Panc1 (cell line): ENCODE measurements at regions not wholly inside any gene's neighbourhood (a gene's known extent, or its start where the extent isn't known, plus 50 kb on each side); places are given as distances from the start of the nearest gene placed in this dataset.

Experiments
- ATAC-seq: fragments of 200-7000 bp; cut with Tn5 transposase; 2 replicates; pipeline ENCODE4 v1.9.1; 2020; ENCODE audit warnings: mild to moderate bottlenecking, moderate library complexity
- BruUV-seq: library from RNA; stranded (reverse); fragments of 400-500 nt; replicated peaks from 2 replicates; lab custom pipeline; 2021; lab: Mats Ljungman, UMichigan
- CTCF ChIA-PET: fragments of 300-600 bp; sonication (Branson Sonifier 250); formaldehyde crosslinking; loops from one replicate; lab custom pipeline; 2022; ENCODE audit warnings: antibody characterized with exemption; lab: Charles Lee
- POLR2A ChIA-PET: fragments of 300-600 bp; sonication (Branson Sonifier 250); formaldehyde crosslinking; loops from one replicate; lab custom pipeline; 2022; ENCODE audit warnings: antibody characterized with exemption; lab: Charles Lee
- DNase-seq: peaks from one replicate; pipeline ENCODE4 v3.0.0-alpha.2; 2010; ENCODE audit warnings: low read depth, low spot score
- H3K27ac ChIP-seq: 2 replicates; pipeline ENCODE4 v1.5.1; 2011; ENCODE audit warnings: mild to moderate bottlenecking, low read length, inconsistent platforms
- H3K27me3 ChIP-seq: fragments of 200-500 bp; sonication (Bioruptor generic); 2 replicates; pipeline ENCODE4 v1.6.0; 2014; ENCODE audit warnings: low read length, inconsistent platforms; ENCODE audit not compliant: control insufficient read depth, insufficient read depth
- H3K36me3 ChIP-seq: fragments of 200-500 bp; sonication (Bioruptor generic); 2 replicates; pipeline ENCODE4 v1.5.1; 2014; ENCODE audit warnings: inconsistent platforms, mild to moderate bottlenecking, low read length, moderate library complexity; ENCODE audit not compliant: control insufficient read depth, insufficient read depth
- H3K4me1 ChIP-seq: 2 replicates; pipeline ENCODE4 v1.5.1; 2011; ENCODE audit warnings: inconsistent platforms, mild to moderate bottlenecking, low read length, moderate library complexity; ENCODE audit not compliant: control insufficient read depth, insufficient read depth
- H3K4me3 ChIP-seq, 2 experiments: 2 replicates each; pipeline ENCODE4 v1.5.1; 2011 to 2012; ENCODE audit warnings: low read depth in 2 of 2, low read length in 2 of 2, mild to moderate bottlenecking in 2 of 2, inconsistent platforms in 1 of 2, moderate library complexity in 1 of 2
- H3K9me3 ChIP-seq: fragments of 200-500 bp; sonication (Bioruptor generic); 2 replicates; pipeline ENCODE4 v1.5.1; 2014; ENCODE audit warnings: low read depth, mild to moderate bottlenecking, inconsistent platforms, low read length, moderate library complexity; ENCODE audit not compliant: control insufficient read depth, insufficient read depth
- POLR2AphosphoS5 ChIP-seq: IDR thresholded peaks from 2 replicates; pipeline ENCODE4 v1.6.1; 2012; ENCODE audit warnings: mild to moderate bottlenecking, low read depth, low read length, moderate library complexity
- REST ChIP-seq, 2 experiments: IDR thresholded peaks; 2 replicates each; pipeline ENCODE4 v1.6.1; 2011 to 2012; ENCODE audit warnings: low read depth in 2 of 2, control low read depth in 1 of 2, low read length in 1 of 2, mild to moderate bottlenecking in 1 of 2, moderate library complexity in 1 of 2; ENCODE audit not compliant: insufficient read depth in 1 of 2
- SIN3A ChIP-seq: IDR thresholded peaks from 2 replicates; pipeline ENCODE4 v1.6.1; 2012; ENCODE audit warnings: low read depth, mild to moderate bottlenecking, low read length, moderate library complexity, borderline replicate concordance; ENCODE audit not compliant: insufficient read depth
- TCF7L2 ChIP-seq: IDR thresholded peaks from 2 replicates; pipeline ENCODE4 v1.6.1; 2011; ENCODE audit warnings: mild to moderate bottlenecking, low read depth, low read length, inconsistent platforms
- in situ Hi-C: cut with HindIII; loops from 2 replicates; pipeline ENCODE4 v1.10.0; 2016; ENCODE audit warnings: low sequenced_read_pairs, low pct_unique_long_range_greater_than_20kb
- intact Hi-C: fragments of 100-400 bp; cut with micrococcal nuclease; formaldehyde crosslinking; loops from one replicate; pipeline ENCODE4 v1.10.0; 2022; ENCODE audit not compliant: unreplicated experiment
- TF ChIP-seq, protein P1 (sequence below): fragments of 450-650 bp; IDR thresholded peaks from 2 replicates; pipeline ENCODE4 v1.5.1; 2017; ENCODE audit warnings: mild to moderate bottlenecking

DNA sequence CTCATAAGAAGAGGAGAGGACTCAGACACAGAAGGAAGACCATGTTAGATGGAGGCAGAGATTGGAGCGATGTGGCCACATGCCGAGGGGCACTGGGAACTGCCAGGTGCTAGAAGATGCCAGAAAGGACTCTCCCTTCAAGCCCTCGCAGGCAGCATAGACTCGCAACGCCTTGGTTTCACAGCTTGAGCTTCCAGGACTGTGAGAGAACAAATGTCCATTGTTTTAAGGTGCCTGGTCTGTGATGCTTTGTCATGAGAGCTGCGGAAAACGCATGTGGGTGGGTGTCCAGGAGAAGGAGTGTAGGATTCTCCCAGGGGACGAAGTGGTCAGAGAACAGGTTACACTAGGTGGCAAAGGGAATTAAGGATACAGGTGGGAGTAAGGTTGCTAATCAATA, 125.9 kb upstream of the USP29 start:
- H3K4me3 ChIP-seq: no peak overlapping the region
- no peaks in the 10 kb centered on the region for H3K9me3 ChIP-seq
- TF ChIP-seq SIN3A (no peak), POLR2AphosphoS5 (no peak), REST (IDR thresholded peaks at IDR 0.05; ENCODE audit: insufficient read depth in 1 of 2, low read depth in 2 of 2, low read length in 1 of 2) (no peak), TCF7L2 (no peak)
- TF ChIP-seq, protein P1, sequence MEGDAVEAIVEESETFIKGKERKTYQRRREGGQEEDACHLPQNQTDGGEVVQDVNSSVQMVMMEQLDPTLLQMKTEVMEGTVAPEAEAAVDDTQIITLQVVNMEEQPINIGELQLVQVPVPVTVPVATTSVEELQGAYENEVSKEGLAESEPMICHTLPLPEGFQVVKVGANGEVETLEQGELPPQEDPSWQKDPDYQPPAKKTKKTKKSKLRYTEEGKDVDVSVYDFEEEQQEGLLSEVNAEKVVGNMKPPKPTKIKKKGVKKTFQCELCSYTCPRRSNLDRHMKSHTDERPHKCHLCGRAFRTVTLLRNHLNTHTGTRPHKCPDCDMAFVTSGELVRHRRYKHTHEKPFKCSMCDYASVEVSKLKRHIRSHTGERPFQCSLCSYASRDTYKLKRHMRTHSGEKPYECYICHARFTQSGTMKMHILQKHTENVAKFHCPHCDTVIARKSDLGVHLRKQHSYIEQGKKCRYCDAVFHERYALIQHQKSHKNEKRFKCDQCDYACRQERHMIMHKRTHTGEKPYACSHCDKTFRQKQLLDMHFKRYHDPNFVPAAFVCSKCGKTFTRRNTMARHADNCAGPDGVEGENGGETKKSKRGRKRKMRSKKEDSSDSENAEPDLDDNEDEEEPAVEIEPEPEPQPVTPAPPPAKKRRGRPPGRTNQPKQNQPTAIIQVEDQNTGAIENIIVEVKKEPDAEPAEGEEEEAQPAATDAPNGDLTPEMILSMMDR: no peak
- CTCF ChIA-PET: no interaction called here
- no peak for ATAC-seq
- H3K27me3 ChIP-seq: peaks cover 2% of the 10 kb centered on the region; the same call in 1 of the 2 replicates
- DNase-seq: no peak
- POLR2A ChIA-PET: no interaction called here
- no peaks in the 10 kb centered on the region for H3K36me3 ChIP-seq
- BruUV-seq: no TSS peak
- no peaks in the 10 kb centered on the region for H3K4me1 ChIP-seq
- in situ Hi-C loops (no loop called here), intact Hi-C loops (no loop called here)
- no peak overlapping the region for H3K27ac ChIP-seq

- ATAC-seq (no peak), DNase-seq (no peak)
- Histone ChIP-seq H3K36me3 (no peaks in the 10 kb centered on the region), H3K9me3 (no peaks in the 10 kb centered on the region), H3K4me1 (no peaks in the 10 kb centered on the region), H3K27ac (no peak overlapping the region), H3K4me3 (no peak overlapping the region), H3K27me3 (peaks cover 2% of the 10 kb centered on the region; the same call in 1 of the 2 replicates)
- TF ChIP-seq TCF7L2: no peak
- no peak for TF ChIP-seq SIN3A
- TF ChIP-seq REST (IDR thresholded peaks at IDR 0.05; ENCODE audit: insufficient read depth in 1 of 2, low read depth in 2 of 2, low read length in 1 of 2): no peak
- TF ChIP-seq POLR2AphosphoS5: no peak
- ChIA-PET POLR2A (no interaction called here), CTCF (no interaction called here)
- intact Hi-C loops (no loop called here), in situ Hi-C loops (no loop called here)
- no TSS peak for BruUV-seq
Observed at GRCh38 chr19:56994251-56995017, 125.4 kb upstream of the USP29 start.
